K562 (cell line): ENCODE measurements at regions not wholly inside any gene's neighbourhood (a gene's known extent, or its start where the extent isn't known, plus 50 kb on each side); places are given as distances from the start of the nearest gene placed in this dataset.

Source experiments
- CHD4 ChIP-seq: fragments of 200-600 bp; sonication (generic); IDR thresholded peaks from 3 replicates; pipeline ENCODE4 v1.6.1; 2012; ENCODE audit warnings: low read depth, mild to moderate bottlenecking, mixed read lengths, low read length, inconsistent platforms; ENCODE audit not compliant: insufficient read depth, insufficient replicate concordance, poor library complexity, severe bottlenecking
- EGR1 ChIP-seq: fragments of 450-650 bp; conservative IDR thresholded peaks from 2 replicates; pipeline ENCODE4 v1.6.1; 2017; ENCODE audit warnings: mild to moderate bottlenecking
- ETV1 ChIP-seq: fragments of 450-650 bp; conservative IDR thresholded peaks from 2 replicates; pipeline ENCODE4 v1.6.1; 2016; ENCODE audit warnings: missing genetic modification characterization, control low read depth, low read depth, missing compliant biosample characterization
- ETV5 ChIP-seq: sonication (generic); formaldehyde crosslinking; IDR thresholded peaks from 2 replicates; pipeline ENCODE4 v1.4.0; 2020; ENCODE audit warnings: low read depth, mild to moderate bottlenecking, missing genetic modification reagents
- HDAC1 ChIP-seq, 2 experiments: fragments of 450-650 bp; IDR thresholded peaks; 2 replicates each; pipeline ENCODE4 v1.6.1; 2016 to 2017; ENCODE audit warnings: inconsistent platforms in 1 of 2, mild to moderate bottlenecking in 1 of 2, moderate library complexity in 1 of 2
- KAT7 ChIP-seq: sonication (generic); formaldehyde crosslinking; IDR thresholded peaks from 2 replicates; pipeline ENCODE4 v1.8.0; 2022; ENCODE audit warnings: missing genetic modification reagents, mild to moderate bottlenecking, borderline replicate concordance
- KLF6 ChIP-seq: fragments of 250-450 bp; sonication (Bioruptor Pico); IDR thresholded peaks from 2 replicates; pipeline ENCODE4 v1.4.0; 2020; ENCODE audit warnings: mild to moderate bottlenecking, moderate library complexity, borderline replicate concordance
- MCM5 ChIP-seq: fragments of 450-650 bp; IDR thresholded peaks from 2 replicates; pipeline ENCODE4 v1.6.1; 2016; ENCODE audit warnings: low read depth
- POLR2AphosphoS2 ChIP-seq: IDR thresholded peaks from 2 replicates; pipeline ENCODE4 v1.6.1; 2012; ENCODE audit warnings: low read length, improper control_type of control experiment
- PRPF4 ChIP-seq: fragments of 200-400 bp; formaldehyde crosslinking; IDR thresholded peaks from one replicate; pipeline ENCODE4 v1.6.1; 2017; ENCODE audit warnings: low read length, low read depth, mild to moderate bottlenecking; ENCODE audit not compliant: insufficient read depth, poor library complexity, severe bottlenecking
- RAD51 ChIP-seq: fragments of 450-650 bp; IDR thresholded peaks from 2 replicates; pipeline ENCODE4 v1.7.1; 2016; ENCODE audit warnings: low read depth, mild to moderate bottlenecking, borderline replicate concordance
- SFPQ ChIP-seq: fragments of 200-400 bp; formaldehyde crosslinking; IDR thresholded peaks from 2 replicates; pipeline ENCODE4 v1.6.1; 2017; ENCODE audit warnings: mild to moderate bottlenecking, low read depth, low read length, moderate library complexity
- TCFL5 ChIP-seq: fragments of 250-450 bp; sonication (Bioruptor Pico); conservative IDR thresholded peaks from 2 replicates; pipeline ENCODE4 v1.6.1; 2021; ENCODE audit warnings: mild to moderate bottlenecking, moderate library complexity, matching md5 sums
- U2AF2 ChIP-seq: fragments of 200-400 bp; formaldehyde crosslinking; optimal IDR thresholded peaks from 2 replicates; pipeline ENCODE3; 2017; ENCODE audit warnings: low read depth, mild to moderate bottlenecking, low read length
- YY1 ChIP-seq, 3 experiments: IDR thresholded peaks; 2 replicates each; pipeline ENCODE4 v1.6.1; 2011; ENCODE audit warnings: low read length in 2 of 3, mild to moderate bottlenecking in 2 of 3, moderate library complexity in 2 of 3, borderline replicate concordance in 1 of 3, control low read depth in 1 of 3, low read depth in 1 of 3; ENCODE audit not compliant: insufficient read depth in 3 of 3, insufficient replicate concordance in 2 of 3, control insufficient read depth in 1 of 3, insufficient read length in 1 of 3; ENCODE audit errors: extremely low read depth in 1 of 3
- ZNF174 ChIP-seq: fragments of 250-450 bp; sonication (Bioruptor Pico); IDR thresholded peaks from 2 replicates; pipeline ENCODE4 v1.4.0; 2020; ENCODE audit warnings: mild to moderate bottlenecking
- ZNF184 ChIP-seq: sonication (generic); formaldehyde crosslinking; IDR thresholded peaks from 2 replicates; pipeline ENCODE4 v1.5.0; 2020; ENCODE audit warnings: missing genetic modification reagents
- ZNF239 ChIP-seq: fragments of 250-450 bp; sonication (Bioruptor Pico); IDR thresholded peaks from 2 replicates; pipeline ENCODE4 v1.4.0; 2020; ENCODE audit warnings: mild to moderate bottlenecking
- ZNF609 ChIP-seq: sonication (generic); formaldehyde crosslinking; IDR thresholded peaks from 2 replicates; pipeline ENCODE4 v1.8.1; 2023; ENCODE audit warnings: missing genetic modification reagents, mild to moderate bottlenecking, borderline replicate concordance
- ZNF695 ChIP-seq: fragments of 450-650 bp; formaldehyde crosslinking; IDR thresholded peaks from 2 replicates; pipeline ENCODE4 v1.4.0; 2020; ENCODE audit warnings: mild to moderate bottlenecking, moderate library complexity

GRCh38 chr11:86158704-86159580 is 85.6 kb upstream of the EED start (continued):
- TF ChIP-seq CHD4, result peak; percentile 94
- TF ChIP-seq KLF6 (CRISPR knock-in tag), result no peak
- TF ChIP-seq TCFL5, result no peak
- TF ChIP-seq ZNF184 (CRISPR knock-in tag), result no peak
- no peak for TF ChIP-seq ETV1 (tag)
- no peak for TF ChIP-seq POLR2AphosphoS2
- TF ChIP-seq PRPF4, result no peak
- TF ChIP-seq HDAC1 (IDR thresholded peaks at IDR 0.05), result peak; percentile 70 to 87; a peak in 3 of 4 replicates
- no peak; the same call in 1 of the 2 replicates for TF ChIP-seq EGR1
- TF ChIP-seq ETV5, result no peak; the same call in 1 of the 2 replicates
- no peak; the same call in 1 of the 2 replicates for TF ChIP-seq RAD51
- no peak for TF ChIP-seq YY1 (IDR thresholded peaks at IDR 0.05; ENCODE audit: borderline replicate concordance in 1 of 3, control insufficient read depth in 1 of 3, extremely low read depth in 1 of 3, insufficient read depth in 3 of 3, insufficient read length in 1 of 3, insufficient replicate concordance in 2 of 3, low read depth in 1 of 3, low read length in 2 of 3)
- TF ChIP-seq ZNF609 (CRISPR knock-in tag), result no peak
- no peak for TF ChIP-seq SFPQ
- no peak for TF ChIP-seq MCM5
- no peak for TF ChIP-seq ZNF695
- no peak for TF ChIP-seq ZNF239 (CRISPR knock-in tag)
- no peak for TF ChIP-seq ZNF174 (CRISPR knock-in tag)
- no peak for TF ChIP-seq U2AF2
- TF ChIP-seq KAT7 (CRISPR knock-in tag), result no peak
